GM23248 (cell line): ENCODE measurements at regions not wholly inside any gene's neighbourhood (a gene's known extent, or its start where the extent isn't known, plus 50 kb on each side); places are given as distances from the start of the nearest gene placed in this dataset.
A peak's percentile ranks its signal among the peaks of the same experiment; 100 is the strongest.
"Not testable (repeated sequence)": the region's sequence is repeated elsewhere in the genome, so short reads cannot be mapped to it uniquely, and the experiment has no call there.

Source experiments
- DNase-seq: peaks from one replicate; pipeline ENCODE4 v3.0.0-alpha.2; 2015
- H2AFZ ChIP-seq: fragments of 200-600 bp; sonication (generic); 2 replicates; pipeline ENCODE4 v1.6.1; 2016; ENCODE audit warnings: antibody characterized with exemption
- H3F3A ChIP-seq: fragments of 200-600 bp; sonication (generic); 2 replicates; pipeline ENCODE4 v1.6.1; 2016; ENCODE audit warnings: mild to moderate bottlenecking, antibody characterized with exemption, mixed run types; ENCODE audit not compliant: insufficient read depth
- H3K27ac ChIP-seq: fragments of 200-600 bp; sonication (generic); 2 replicates; pipeline ENCODE4 v1.5.1; 2016; ENCODE audit warnings: mild to moderate bottlenecking
- H3K27me3 ChIP-seq: fragments of 200-600 bp; sonication (generic); replicated peaks from 2 replicates; pipeline ENCODE4 v1.6.1; 2016; ENCODE audit warnings: mild to moderate bottlenecking; ENCODE audit not compliant: insufficient read depth
- H3K36me3 ChIP-seq: fragments of 200-600 bp; sonication (generic); 2 replicates; pipeline ENCODE4 v1.6.1; 2016; ENCODE audit warnings: low read depth, mild to moderate bottlenecking
- H3K4me1 ChIP-seq: fragments of 200-600 bp; sonication (generic); 2 replicates; pipeline ENCODE4 v1.6.1; 2016; ENCODE audit warnings: mild to moderate bottlenecking; ENCODE audit not compliant: insufficient read depth
- H3K4me2 ChIP-seq: fragments of 200-600 bp; sonication (generic); one replicate; pipeline ENCODE4 v1.6.1; 2016; ENCODE audit warnings: mild to moderate bottlenecking; ENCODE audit not compliant: unreplicated experiment
- H3K4me3 ChIP-seq: fragments of 200-600 bp; sonication (generic); 2 replicates; pipeline ENCODE4 v1.5.1; 2016; ENCODE audit warnings: mild to moderate bottlenecking
- H3K79me2 ChIP-seq: fragments of 200-600 bp; sonication (generic); 2 replicates; pipeline ENCODE4 v1.6.1; 2016; ENCODE audit warnings: mild to moderate bottlenecking; ENCODE audit not compliant: insufficient read depth
- H3K9ac ChIP-seq: fragments of 200-600 bp; sonication (generic); 2 replicates; pipeline ENCODE4 v1.6.1; 2016; ENCODE audit warnings: mild to moderate bottlenecking
- H3K9me2 ChIP-seq: fragments of 200-600 bp; sonication (generic); 2 replicates; pipeline ENCODE4 v1.6.1; 2016; ENCODE audit warnings: mixed run types, mild to moderate bottlenecking, moderate library complexity; ENCODE audit not compliant: insufficient read depth
- H3K9me3 ChIP-seq: fragments of 200-600 bp; sonication (generic); one replicate; pipeline ENCODE4 v1.6.1; 2017; ENCODE audit warnings: low read depth
- H4K20me1 ChIP-seq: fragments of 200-600 bp; sonication (generic); 2 replicates; pipeline ENCODE4 v1.6.0; 2016; ENCODE audit not compliant: insufficient read depth
- EZH2 ChIP-seq: fragments of 200-600 bp; sonication (generic); IDR thresholded peaks from 2 replicates; pipeline ENCODE4 v1.6.1; 2018; ENCODE audit warnings: antibody characterized with exemption, mild to moderate bottlenecking; ENCODE audit not compliant: insufficient read depth, poor library complexity, severe bottlenecking
- EZH2phosphoT487 ChIP-seq: fragments of 200-600 bp; sonication (generic); IDR thresholded peaks from 2 replicates; pipeline ENCODE4 v1.6.1; 2018; ENCODE audit warnings: antibody characterized with exemption, moderate library complexity, mild to moderate bottlenecking, low read depth; ENCODE audit not compliant: insufficient read depth
- WGBS, 2 experiments: methylation state at CpG; one replicate each; pipeline ENCODE4 v1.1.6; 2015 to 2017; ENCODE audit warnings: low lambda C conversion rate in 2 of 2, low coverage in 1 of 2; ENCODE audit errors: missing lambda C conversion rate in 2 of 2; 5-methylcytosine and 5-hydroxymethylcytosine counted together
- in situ Hi-C: fragments of 300-500 bp; cut with MboI; formaldehyde crosslinking; loops from 2 replicates; pipeline ENCODE4 v1.15.0; 2020

- H2AFZ ChIP-seq = no peak overlapping the region
- no peaks in the 10 kb centered on the region for H3K4me1 ChIP-seq
- no peak overlapping the region for H3K4me3 ChIP-seq
- no peak overlapping the region for H3K27ac ChIP-seq
- in situ Hi-C loops = no loop called here
- H3K79me2 ChIP-seq = no peaks in the 10 kb centered on the region
- no peak for TF ChIP-seq EZH2phosphoT487
- TF ChIP-seq EZH2 = no peak
- no peaks in the 10 kb centered on the region for H3K36me3 ChIP-seq
- no peaks in the 10 kb centered on the region for H4K20me1 ChIP-seq
- no peak for DNase-seq
- no peaks in the 10 kb centered on the region for H3F3A ChIP-seq
- H3K9me2 ChIP-seq = no peaks in the 10 kb centered on the region
- no peaks in the 10 kb centered on the region for H3K9me3 ChIP-seq
- no peak overlapping the region for H3K4me2 ChIP-seq
- no peak overlapping the region for H3K9ac ChIP-seq
- H3K27me3 ChIP-seq = no peaks in the 10 kb centered on the region
Observed at GRCh38 chrX:112457788-112458187, 221.9 kb downstream of the LHFPL1 start.

- WGBS, 2 experiments = 34 to 46% methylated on average over 2 of the region's 2 CpGs
Observed at GRCh38 chrX:112450810-112451209, 228.9 kb downstream of the LHFPL1 start.

GRCh38 chrX:112440277-112440676 lies 239.5 kb downstream of the LHFPL1 start:
- in situ Hi-C loops = no loop called here

More at GRCh38 chrX:112450810-112451209, 228.9 kb downstream of the LHFPL1 start:
- Histone ChIP-seq H3K9me3 (no peaks in the 10 kb centered on the region), H3K27me3 (no peaks in the 10 kb centered on the region), H3F3A (no peaks in the 10 kb centered on the region), H3K4me3 (no peak overlapping the region), H3K4me2 (no peak overlapping the region), H3K9me2 (no peaks in the 10 kb centered on the region), H3K27ac (no peak overlapping the region), H3K79me2 (no peaks in the 10 kb centered on the region), H3K9ac (no peak overlapping the region), H2AFZ (no peak overlapping the region), H3K4me1 (no peaks in the 10 kb centered on the region), H3K36me3 (no peaks in the 10 kb centered on the region), H4K20me1 (no peaks in the 10 kb centered on the region)
- TF ChIP-seq EZH2phosphoT487 (no peak), EZH2 (no peak)
- in situ Hi-C loops = no loop called here
- DNase-seq = no peak

DNA sequence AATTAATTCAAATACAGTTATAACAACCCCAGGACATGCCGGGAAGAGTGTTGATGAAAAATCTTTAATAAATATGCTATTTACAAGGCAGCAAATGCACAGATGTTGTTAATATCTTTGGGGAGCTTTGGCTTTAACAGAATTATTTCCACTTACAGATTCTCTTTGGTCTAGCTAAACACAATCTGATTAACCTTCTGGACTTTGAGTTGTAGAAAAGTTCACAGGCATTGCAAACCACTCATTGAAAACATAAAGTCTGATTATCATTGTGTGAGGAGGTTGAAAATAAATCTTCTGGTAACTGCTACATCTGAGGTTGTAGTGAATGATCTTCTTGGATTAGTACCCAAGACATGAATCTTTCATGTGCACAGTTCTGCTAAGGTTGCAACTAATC lies 255.6 kb downstream of the LHFPL1 start:
- Histone ChIP-seq H3K4me1 (no peaks in the 10 kb centered on the region), H3K27me3 (no peaks in the 10 kb centered on the region), H3K36me3 (no peaks in the 10 kb centered on the region), H3K27ac (no peak overlapping the region), H3K9me2 (no peaks in the 10 kb centered on the region), H3K9ac (no peak overlapping the region), H3K79me2 (no peaks in the 10 kb centered on the region), H2AFZ (no peak overlapping the region), H3K4me3 (no peak overlapping the region), H3K4me2 (no peak overlapping the region), H3F3A (no peaks in the 10 kb centered on the region), H4K20me1 (no peaks in the 10 kb centered on the region), H3K9me3 (no peaks in the 10 kb centered on the region)
- DNase-seq = no peak
- 57 to 60% methylated on average over 1 of the region's 1 CpG for WGBS, 2 experiments
- in situ Hi-C loops = no loop called here
- TF ChIP-seq EZH2phosphoT487 = no peak
- TF ChIP-seq EZH2 = no peak

More at GRCh38 chrX:112440277-112440676, 239.5 kb downstream of the LHFPL1 start:
- 34 to 36% methylated on average over 2 of the region's 2 CpGs for WGBS, 2 experiments
- H3K9me3 ChIP-seq = no peaks in the 10 kb centered on the region
- H3K27ac ChIP-seq = no peak overlapping the region
- no peaks in the 10 kb centered on the region for H3F3A ChIP-seq
- TF ChIP-seq EZH2 = no peak
- TF ChIP-seq EZH2phosphoT487 = no peak
- DNase-seq = no peak
- H3K4me1 ChIP-seq = no peaks in the 10 kb centered on the region
- no peaks in the 10 kb centered on the region for H3K36me3 ChIP-seq
- no peak overlapping the region for H3K4me3 ChIP-seq
- no peaks in the 10 kb centered on the region for H3K79me2 ChIP-seq
- no peaks in the 10 kb centered on the region for H4K20me1 ChIP-seq
- no peaks in the 10 kb centered on the region for H3K27me3 ChIP-seq
- no peak overlapping the region for H2AFZ ChIP-seq
- no peaks in the 10 kb centered on the region for H3K9me2 ChIP-seq
- no peak overlapping the region for H3K9ac ChIP-seq
- H3K4me2 ChIP-seq = no peak overlapping the region

GRCh38 chrX:112391313-112391712 lies 288.4 kb downstream of the LHFPL1 start:
- no peaks in the 10 kb centered on the region for H3F3A ChIP-seq
- in situ Hi-C loops = no loop called here
- no peaks in the 10 kb centered on the region for H3K36me3 ChIP-seq
- no peak overlapping the region for H3K9ac ChIP-seq
- no peaks in the 10 kb centered on the region for H3K27me3 ChIP-seq
- H2AFZ ChIP-seq = no peak overlapping the region
- no peaks in the 10 kb centered on the region for H3K9me2 ChIP-seq
- H3K4me3 ChIP-seq = no peak overlapping the region
- TF ChIP-seq EZH2 = no peak
- no peak for TF ChIP-seq EZH2phosphoT487
- no peaks in the 10 kb centered on the region for H3K4me1 ChIP-seq
- no peaks in the 10 kb centered on the region for H4K20me1 ChIP-seq
- H3K9me3 ChIP-seq = no peaks in the 10 kb centered on the region
- no peak overlapping the region for H3K27ac ChIP-seq
- no peaks in the 10 kb centered on the region for H3K79me2 ChIP-seq
- H3K4me2 ChIP-seq = no peak overlapping the region
- no peak for DNase-seq
- 8 to 20% methylated on average over 3 of the region's 3 CpGs for WGBS, 2 experiments

GRCh38 chrX:112381649-112382298 lies 298.0 kb downstream of the LHFPL1 start:
- H3K9me3 ChIP-seq, DNase-seq, H3K27ac ChIP-seq, H3K27me3 ChIP-seq, H3F3A ChIP-seq, H3K79me2 ChIP-seq, H3K36me3 ChIP-seq, H3K4me3 ChIP-seq, H3K9me2 ChIP-seq, H3K9ac ChIP-seq, H4K20me1 ChIP-seq, H3K4me1 ChIP-seq, in situ Hi-C loops, H3K4me2 ChIP-seq: not testable (repeated sequence)
- WGBS, 2 experiments = 22 to 35% methylated on average over 6 to 8 of the region's 8 CpGs
- 0 out of 2 replicates have a peak overlapping the region, but pooled peaks have one; percentile 14 for H2AFZ ChIP-seq
